HG03457 (cell line): ENCODE measurements at regions not wholly inside any gene's neighbourhood (a gene's known extent, or its start where the extent isn't known, plus 50 kb on each side); places are given as distances from the start of the nearest gene placed in this dataset.

Source experiments
- ATAC-seq: cut with Tn5 transposase; IDR thresholded peaks from one replicate; pipeline ENCODE4 v1.9.1; 2021; ENCODE audit warnings: moderate number of reproducible peaks; ENCODE audit not compliant: unreplicated experiment

- ATAC-seq = no peak
Observed at GRCh38 chr7:35508623-35509400, 186.1 kb downstream of the HERPUD2 start.

GRCh38 chr7:35505066-35505465 lies 189.9 kb downstream of the HERPUD2 start:
- ATAC-seq = no peak

- ATAC-seq = no peak
Observed at GRCh38 chr7:35504365-35504764, 190.6 kb downstream of the HERPUD2 start.

GRCh38 chr7:35501681-35502080 lies 193.3 kb downstream of the HERPUD2 start:
- no peak for ATAC-seq

- ATAC-seq = no peak
Observed at GRCh38 chr7:35499226-35499625, 195.7 kb downstream of the HERPUD2 start.

- ATAC-seq = no peak
Observed at GRCh38 chr7:35498416-35498815, 196.5 kb downstream of the HERPUD2 start.

- no peak for ATAC-seq
Observed at GRCh38 chr7:35495844-35496243, 199.1 kb downstream of the HERPUD2 start.

- no peak for ATAC-seq
Observed at GRCh38 chr7:35495377-35495776, 199.6 kb downstream of the HERPUD2 start.

GRCh38 chr7:35494407-35494806 lies 200.5 kb downstream of the HERPUD2 start:
- ATAC-seq = no peak

GRCh38 chr7:35492451-35493175 lies 202.3 kb downstream of the HERPUD2 start:
- ATAC-seq = no peak

- no peak for ATAC-seq
Observed at GRCh38 chr7:35491233-35491632, 203.7 kb downstream of the HERPUD2 start.

- ATAC-seq = no peak
Observed at GRCh38 chr7:35487841-35488240, 207.1 kb downstream of the HERPUD2 start.

GRCh38 chr7:35487402-35487801 lies 207.5 kb downstream of the HERPUD2 start:
- no peak for ATAC-seq

- ATAC-seq = no peak
Observed at GRCh38 chr7:35485436-35485835, 209.5 kb downstream of the HERPUD2 start.

- no peak for ATAC-seq
Observed at GRCh38 chr7:35483568-35483967, 211.4 kb downstream of the HERPUD2 start.

- no peak for ATAC-seq
Observed at GRCh38 chr7:35482231-35482630, 212.7 kb downstream of the HERPUD2 start.

GRCh38 chr7:35480806-35481205 lies 214.1 kb downstream of the HERPUD2 start:
- ATAC-seq = no peak

- ATAC-seq = no peak
Observed at GRCh38 chr7:35477609-35478008, 217.3 kb downstream of the HERPUD2 start.

GRCh38 chr7:35474100-35474499 lies 220.2 kb upstream of the TBX20 start:
- no peak for ATAC-seq

GRCh38 chr7:35468606-35469005 lies 214.7 kb upstream of the TBX20 start:
- no peak for ATAC-seq

- ATAC-seq = no peak
Observed at GRCh38 chr7:35467456-35467978, 213.6 kb upstream of the TBX20 start.

GRCh38 chr7:35465791-35466336 lies 212.0 kb upstream of the TBX20 start:
- no peak for ATAC-seq
